Right lobe of liver (tissue), 4 donors: ENCODE measurements at regions not wholly inside any gene's neighbourhood (a gene's known extent, or its start where the extent isn't known, plus 50 kb on each side); places are given as distances from the start of the nearest gene placed in this dataset.

Source experiments
- POLR2A ChIP-seq: fragments of 450-650 bp; IDR thresholded peaks from one replicate; pipeline ENCODE4 v1.6.1; 2017; ENCODE audit warnings: antibody characterized with exemption, mild to moderate bottlenecking
- TF ChIP-seq, protein P1 (sequence below), 4 donors: fragments of 200-600 bp in 3 of 4; fragments of 450-650 bp in 1 of 4; IDR thresholded peaks; one replicate each; pipeline versions ENCODE4 v1.5.1 to v1.8.0; 2016 to 2022; ENCODE audit warnings: antibody characterized with exemption in 4 of 4, mild to moderate bottlenecking in 2 of 4
- donor health status: DM: no; HTN: no; CAD: no.
- donor health status: DM: no; HTN: no; CAD: no.
- donor health status: DM: no; HTN: yes; CAD: no.

DNA sequence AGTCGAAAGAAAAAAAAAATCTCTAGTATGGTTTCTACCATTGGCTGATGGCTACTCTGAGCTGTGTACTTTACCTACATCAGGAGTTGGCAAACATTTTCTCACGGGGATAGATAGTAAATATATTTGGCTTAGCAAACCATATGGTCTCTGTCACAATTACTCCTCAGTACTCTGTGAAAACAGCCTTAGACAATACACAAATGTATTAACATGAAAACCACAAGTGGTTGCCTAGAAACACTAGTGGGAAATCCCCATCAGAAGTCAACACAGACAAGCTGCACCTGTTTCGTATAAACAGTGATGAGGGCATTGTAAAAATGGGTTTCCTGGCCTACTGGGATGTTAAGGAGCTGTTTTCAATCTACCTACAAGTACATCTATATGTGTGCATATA is 84.6 kb upstream of the NAV3 start:
- TF ChIP-seq, protein P1, sequence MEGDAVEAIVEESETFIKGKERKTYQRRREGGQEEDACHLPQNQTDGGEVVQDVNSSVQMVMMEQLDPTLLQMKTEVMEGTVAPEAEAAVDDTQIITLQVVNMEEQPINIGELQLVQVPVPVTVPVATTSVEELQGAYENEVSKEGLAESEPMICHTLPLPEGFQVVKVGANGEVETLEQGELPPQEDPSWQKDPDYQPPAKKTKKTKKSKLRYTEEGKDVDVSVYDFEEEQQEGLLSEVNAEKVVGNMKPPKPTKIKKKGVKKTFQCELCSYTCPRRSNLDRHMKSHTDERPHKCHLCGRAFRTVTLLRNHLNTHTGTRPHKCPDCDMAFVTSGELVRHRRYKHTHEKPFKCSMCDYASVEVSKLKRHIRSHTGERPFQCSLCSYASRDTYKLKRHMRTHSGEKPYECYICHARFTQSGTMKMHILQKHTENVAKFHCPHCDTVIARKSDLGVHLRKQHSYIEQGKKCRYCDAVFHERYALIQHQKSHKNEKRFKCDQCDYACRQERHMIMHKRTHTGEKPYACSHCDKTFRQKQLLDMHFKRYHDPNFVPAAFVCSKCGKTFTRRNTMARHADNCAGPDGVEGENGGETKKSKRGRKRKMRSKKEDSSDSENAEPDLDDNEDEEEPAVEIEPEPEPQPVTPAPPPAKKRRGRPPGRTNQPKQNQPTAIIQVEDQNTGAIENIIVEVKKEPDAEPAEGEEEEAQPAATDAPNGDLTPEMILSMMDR (IDR thresholded peaks at IDR 0.05), result no peak
- TF ChIP-seq POLR2A, result no peak
